Left colon (tissue), 2 donors: ENCODE measurements at regions not wholly inside any gene's neighbourhood (a gene's known extent, or its start where the extent isn't known, plus 50 kb on each side); places are given as distances from the start of the nearest gene placed in this dataset.

Experiments used
- ATAC-seq: fragments of 200-7000 bp; cut with Tn5 transposase; one replicate; pipeline ENCODE4 v1.9.1; 2020; ENCODE audit warnings: mild to moderate bottlenecking, moderate library complexity
- DNase-seq, 2 donors: peaks; one replicate each; pipeline ENCODE4 v3.0.0-alpha.2; 2020
- intact Hi-C, 2 donors: fragments of 100-400 bp; cut with DNase I in 1 of 2; cut with micrococcal nuclease in 1 of 2; formaldehyde crosslinking; loops; one replicate each; pipeline versions ENCODE4 v1.11.2 to v1.14.0; 2022; cut with DNase I, micrococcal nuclease
- donor health status: DM: no; HTN: no; CAD: no.
- donor health status: DM: yes; HTN: yes; CAD: no.

DNA sequence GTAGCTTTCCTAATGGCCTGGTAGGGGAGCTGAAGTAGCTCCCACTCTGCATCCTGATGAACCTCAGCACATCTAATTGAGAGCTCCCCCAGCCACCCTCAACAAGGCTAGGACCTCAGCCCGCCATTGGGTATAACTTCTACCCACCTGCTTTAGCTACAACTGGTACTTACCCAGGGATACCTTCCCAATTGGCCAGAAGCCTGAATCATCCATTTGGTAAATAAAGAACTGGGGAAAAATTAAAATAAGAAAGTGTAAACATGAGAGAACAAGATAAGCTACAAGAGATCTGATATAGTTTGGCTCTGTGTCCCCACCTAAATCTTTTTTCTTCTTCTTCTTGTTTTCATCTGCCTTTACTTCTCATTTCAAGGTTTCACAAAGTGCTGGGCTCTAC, 372.0 kb downstream of the CMPK2 start:
- no peak for DNase-seq
- ATAC-seq, result no peak
- intact Hi-C loops, result no loop called here

DNA sequence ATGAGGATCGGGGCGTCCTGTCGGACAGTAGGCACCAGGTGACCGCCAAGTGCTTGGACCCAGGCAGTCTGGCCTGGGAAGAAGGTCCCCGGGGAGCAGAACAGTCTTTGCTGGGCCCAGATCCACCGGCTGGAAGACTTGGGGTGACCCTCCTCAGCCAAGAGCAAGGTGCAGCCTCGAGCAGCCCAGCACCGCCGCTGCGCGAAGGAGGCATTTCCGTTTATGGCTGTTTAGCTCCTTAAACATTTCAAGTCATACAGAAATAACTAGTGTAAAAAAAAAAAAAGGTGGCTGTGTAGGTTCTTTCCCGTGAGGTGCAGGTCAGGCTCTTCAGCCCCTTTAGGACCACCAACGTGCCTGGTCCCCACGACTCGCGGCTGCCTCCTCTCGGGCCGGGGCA, 370.2 kb downstream of the CMPK2 start:
- no peak for DNase-seq
- ATAC-seq, result no peak
- intact Hi-C loops, result no loop called here

DNA sequence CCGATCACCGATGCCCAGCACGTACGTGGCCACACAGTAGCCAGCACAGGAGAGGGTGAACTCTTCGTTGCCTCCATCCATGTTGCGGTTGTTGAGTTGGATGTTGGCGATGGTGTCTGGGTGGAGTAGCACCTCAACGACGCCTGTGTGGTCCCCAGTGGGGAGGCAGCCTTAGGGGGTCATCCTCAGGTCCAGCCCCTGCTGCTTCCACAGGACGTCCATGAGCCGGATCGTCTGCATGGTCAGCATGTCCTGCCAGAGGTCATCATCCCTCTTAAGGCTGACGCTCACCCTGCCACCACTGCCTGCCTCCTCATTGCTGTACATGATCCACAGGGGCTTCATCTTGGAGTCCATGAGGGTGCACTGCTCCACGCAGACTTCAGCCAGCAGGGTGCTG, 369.3 kb downstream of the CMPK2 start:
- no peak for DNase-seq
- no peak for ATAC-seq
- intact Hi-C loops, result no loop called here

DNA sequence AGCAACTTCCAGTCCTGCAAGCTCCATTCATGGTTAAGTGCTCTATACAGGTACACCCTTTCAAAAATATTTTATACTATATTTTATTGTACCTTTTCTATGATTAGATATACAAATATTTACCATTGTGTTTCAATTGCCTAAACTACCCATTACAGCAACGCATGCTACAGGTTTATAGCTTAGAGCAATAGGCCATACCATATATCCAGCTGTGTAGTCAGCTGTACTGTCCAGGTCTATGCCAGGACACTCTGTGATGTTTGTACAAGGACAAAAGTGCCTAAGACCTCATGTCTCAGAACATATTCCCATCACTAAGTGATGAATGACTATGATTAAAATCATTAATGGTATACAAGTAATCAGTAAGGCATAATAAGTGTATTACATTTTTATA, 368.7 kb downstream of the CMPK2 start:
- DNase-seq, result no peak
- intact Hi-C loops, result no loop called here
- ATAC-seq, result peak; percentile 97

DNA sequence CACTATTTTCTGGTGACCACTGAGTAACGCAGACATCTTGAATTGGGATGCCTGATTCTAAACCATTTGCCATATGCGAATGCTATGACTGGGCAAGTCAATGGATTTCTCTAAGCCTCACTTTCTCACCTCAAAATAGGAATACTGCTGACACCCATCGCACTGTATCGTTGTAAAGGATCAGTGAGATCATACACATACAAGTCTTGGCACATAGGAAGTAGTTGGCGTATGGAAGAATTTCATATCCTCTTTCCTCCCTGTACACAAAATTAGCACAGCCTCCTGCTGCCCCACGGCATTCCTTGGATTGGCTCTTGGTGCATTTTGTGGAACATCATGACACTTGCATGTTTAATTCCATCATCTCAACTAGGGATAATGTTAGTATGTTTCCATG, 366.9 kb downstream of the CMPK2 start:
- intact Hi-C loops, result no loop called here

DNA sequence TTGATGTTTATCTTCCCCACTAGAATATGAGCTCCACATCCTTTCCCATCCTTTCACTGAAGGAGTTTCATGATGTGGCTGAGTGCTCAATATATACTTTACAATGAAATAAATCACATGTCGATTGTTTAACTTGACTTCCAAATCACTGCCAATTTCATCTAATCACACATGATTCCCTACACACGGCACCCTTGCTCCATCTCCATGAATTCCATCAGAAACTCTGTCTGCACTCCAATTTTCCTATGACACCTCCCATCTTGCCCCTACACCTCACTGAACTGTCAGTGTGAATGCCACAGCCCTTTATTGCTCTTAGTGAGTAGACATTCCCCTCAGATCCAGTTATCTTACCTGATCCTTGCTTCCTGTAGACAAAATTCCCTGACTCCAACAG, 366.0 kb downstream of the CMPK2 start:
- intact Hi-C loops, result no loop called here
- DNase-seq (no peak), ATAC-seq (no peak)

More for the DNA sequence above, 366.9 kb downstream of the CMPK2 start:
- ATAC-seq (no peak), DNase-seq (no peak)

DNA sequence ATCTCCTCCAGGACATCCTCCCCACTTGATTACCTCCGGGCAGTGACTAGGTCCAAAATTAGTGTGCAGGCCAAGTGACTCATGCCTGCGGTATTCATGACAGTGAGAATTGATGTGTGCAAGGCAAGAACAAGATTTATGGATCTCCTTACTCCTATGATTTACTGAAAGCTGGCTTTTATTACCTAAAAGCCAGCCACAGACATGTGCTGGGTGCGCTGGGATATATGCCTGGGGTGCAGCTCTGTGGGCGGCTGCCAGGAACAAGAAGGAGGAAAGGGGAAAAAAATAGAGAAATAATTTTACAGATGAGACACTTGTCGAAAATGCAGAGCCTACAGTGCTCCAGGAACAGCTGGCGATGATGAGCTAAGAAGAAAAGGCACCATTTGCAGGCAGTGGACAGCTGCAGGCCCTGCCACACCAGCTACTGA, 359.3 kb downstream of the CMPK2 start:
- no peak for DNase-seq
- intact Hi-C loops, result no loop called here
- ATAC-seq, result peak; percentile 46

DNA sequence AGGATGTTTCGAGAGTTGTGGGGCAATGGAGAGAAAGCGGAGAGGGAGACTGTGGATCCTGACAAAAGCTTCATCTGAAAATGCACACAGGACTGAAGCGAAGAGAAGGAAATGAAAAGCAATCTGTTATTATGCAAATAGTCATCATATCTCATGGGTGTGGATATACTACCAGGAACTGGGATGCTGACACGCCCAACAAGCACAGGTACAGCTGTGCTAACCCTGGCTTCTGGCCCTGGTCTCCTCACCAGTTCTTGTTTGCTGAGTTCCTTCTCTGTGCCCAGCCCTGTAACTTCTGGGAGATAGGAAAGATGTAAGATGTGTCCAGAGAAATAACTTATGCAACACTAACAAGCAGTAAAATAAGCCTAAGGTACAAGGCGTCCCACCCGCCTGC, 358.8 kb downstream of the CMPK2 start:
- DNase-seq (peak; percentile 43 to 65), ATAC-seq (peak; percentile 99)
- intact Hi-C loops, result no loop called here

DNA sequence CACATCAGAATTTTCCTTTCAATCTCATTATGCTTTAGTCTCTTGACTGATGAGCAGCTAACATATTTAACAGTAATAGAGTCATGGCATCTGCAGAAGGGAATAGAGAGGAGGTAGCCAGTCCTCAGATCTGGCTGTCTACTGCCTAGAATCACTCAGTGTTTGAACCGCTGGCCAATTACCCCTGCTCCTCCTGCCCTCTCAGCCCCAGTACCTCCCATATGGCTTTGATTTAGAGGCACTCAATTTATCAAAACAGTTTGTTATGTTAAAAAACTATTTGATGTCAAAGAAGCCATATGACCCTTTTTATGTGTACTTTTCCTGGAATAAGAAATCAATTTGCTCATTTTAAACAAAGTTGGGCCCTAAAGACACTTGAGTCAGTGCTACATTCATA, 355.2 kb downstream of the CMPK2 start:
- ATAC-seq, result no peak
- intact Hi-C loops, result no loop called here

DNA sequence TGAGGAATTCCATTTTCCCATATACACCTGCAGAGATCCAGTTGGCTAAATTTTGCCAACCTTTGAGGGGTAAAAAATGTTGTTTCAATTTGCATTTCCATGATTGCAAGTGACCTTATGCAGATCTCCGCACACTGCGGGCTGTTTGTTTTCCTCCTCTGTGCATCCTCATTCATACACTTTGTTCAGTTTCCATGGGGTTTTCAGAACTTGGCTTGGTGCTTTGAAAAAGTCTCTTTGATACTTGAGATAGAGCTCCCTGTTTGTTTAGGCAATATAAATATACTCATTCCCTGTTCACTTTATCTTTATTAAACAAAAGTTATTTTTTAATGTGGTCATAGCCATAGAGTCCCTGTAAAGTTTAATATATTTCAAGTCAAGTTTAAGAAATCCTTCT, 353.1 kb downstream of the CMPK2 start:
- DNase-seq (no peak), ATAC-seq (no peak)
- intact Hi-C loops, result no loop called here

More for the DNA sequence above, 355.2 kb downstream of the CMPK2 start:
- DNase-seq, result no peak

DNA sequence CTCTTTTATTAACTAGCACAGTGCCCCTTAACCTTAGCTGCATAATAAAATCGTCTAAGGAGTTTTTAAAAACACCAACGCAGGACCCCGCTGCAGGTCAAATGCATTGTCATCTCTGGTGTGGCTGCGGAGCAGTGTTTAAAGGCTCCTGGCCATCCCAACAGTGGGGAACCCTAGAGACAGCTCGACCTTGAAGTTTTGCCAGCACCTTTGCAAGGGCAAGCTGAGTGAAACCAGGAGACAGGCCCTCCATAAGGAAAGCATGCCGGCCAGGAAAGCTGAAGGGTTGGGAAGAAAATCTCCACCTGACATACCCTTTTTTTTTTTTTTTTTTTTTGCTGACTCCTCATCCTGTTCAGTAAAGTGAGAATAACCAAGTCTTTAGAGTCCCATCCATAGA, 349.0 kb downstream of the CMPK2 start:
- intact Hi-C loops, result no loop called here
- ATAC-seq, result no peak

DNA sequence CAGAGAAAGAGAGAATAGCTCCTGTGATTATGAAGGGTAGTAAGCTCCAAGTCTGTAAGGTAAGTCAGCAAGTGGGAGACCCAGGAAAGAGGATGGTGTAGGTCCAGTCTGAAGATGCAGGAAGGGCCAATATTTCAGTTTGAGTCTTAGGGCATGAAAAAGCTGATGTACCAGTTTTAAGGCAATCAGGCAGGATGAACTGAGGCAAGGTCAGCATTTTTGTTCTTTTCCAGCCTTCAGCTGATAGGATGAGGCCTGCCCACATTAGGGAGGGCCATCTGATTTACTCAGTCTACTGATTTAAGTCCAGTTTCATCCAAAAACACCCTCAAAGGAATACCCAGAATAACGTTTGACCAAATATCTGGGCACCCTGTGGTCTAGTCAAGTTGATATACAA, 347.3 kb downstream of the CMPK2 start:
- intact Hi-C loops, result no loop called here
- no peak for ATAC-seq

More for the DNA sequence above, 349.0 kb downstream of the CMPK2 start:
- DNase-seq, result no peak

DNA sequence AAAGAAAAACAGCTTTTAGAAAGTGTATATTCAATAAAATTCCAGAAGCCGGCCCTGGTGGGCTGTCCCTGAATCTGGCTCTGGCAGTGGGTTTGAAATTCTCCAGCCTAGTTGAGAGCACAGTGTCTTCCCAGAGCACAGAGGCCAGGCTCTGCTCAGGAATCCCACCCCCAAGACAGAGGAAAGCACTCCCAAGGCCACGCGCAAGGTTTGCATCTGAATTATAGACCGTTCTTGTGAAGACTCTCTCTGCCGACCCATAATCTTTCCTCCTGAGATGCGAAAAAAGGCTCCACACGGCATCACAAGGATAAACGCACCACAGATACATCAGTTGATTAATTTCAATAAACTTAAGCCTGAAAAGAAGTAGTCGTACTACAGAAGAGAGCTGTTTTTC, 342.2 kb downstream of the CMPK2 start:
- intact Hi-C loops, result no loop called here
- ATAC-seq, result no peak

More for the DNA sequence above, 347.3 kb downstream of the CMPK2 start:
- no peak for DNase-seq

DNA sequence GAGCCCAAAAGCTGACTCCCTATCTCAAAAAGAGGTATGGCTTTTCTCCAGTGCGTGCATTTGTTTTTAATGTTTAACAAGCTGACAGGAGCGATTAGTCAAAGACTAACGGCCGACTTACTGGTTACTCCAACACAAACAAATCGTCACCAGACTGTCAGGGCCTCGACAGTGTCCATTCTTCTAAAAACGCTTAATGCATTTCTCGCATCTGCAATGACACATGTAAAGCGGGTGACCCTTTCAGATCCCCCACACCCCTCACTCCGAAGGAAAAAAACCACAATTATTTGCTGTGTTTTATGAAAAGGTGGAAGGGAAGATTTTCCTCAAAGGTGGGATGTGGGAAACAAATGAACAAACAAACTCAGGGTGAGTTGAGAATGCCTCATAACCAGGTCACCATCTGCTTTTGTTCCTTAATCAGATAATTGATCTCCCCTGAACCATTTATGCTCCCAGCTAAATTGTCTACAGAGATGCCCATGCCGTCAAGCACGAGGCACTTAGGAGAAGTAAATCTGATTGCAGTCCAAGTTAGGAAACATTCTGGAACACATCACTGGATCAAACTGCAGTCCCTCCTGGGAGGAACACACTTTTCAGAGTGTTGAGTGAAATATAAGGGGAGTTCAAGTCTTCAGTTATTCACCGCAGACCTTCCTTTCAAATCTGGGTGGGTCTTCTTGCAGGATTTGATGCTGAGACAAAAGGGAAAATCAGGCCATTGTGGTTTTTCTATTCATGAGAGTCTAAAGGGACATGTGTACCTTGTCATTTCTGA, 340.8 kb downstream of the CMPK2 start:
- DNase-seq (no peak), ATAC-seq (no peak)
- intact Hi-C loops, result no loop called here

More for the DNA sequence above, 342.2 kb downstream of the CMPK2 start:
- no peak for DNase-seq

DNA sequence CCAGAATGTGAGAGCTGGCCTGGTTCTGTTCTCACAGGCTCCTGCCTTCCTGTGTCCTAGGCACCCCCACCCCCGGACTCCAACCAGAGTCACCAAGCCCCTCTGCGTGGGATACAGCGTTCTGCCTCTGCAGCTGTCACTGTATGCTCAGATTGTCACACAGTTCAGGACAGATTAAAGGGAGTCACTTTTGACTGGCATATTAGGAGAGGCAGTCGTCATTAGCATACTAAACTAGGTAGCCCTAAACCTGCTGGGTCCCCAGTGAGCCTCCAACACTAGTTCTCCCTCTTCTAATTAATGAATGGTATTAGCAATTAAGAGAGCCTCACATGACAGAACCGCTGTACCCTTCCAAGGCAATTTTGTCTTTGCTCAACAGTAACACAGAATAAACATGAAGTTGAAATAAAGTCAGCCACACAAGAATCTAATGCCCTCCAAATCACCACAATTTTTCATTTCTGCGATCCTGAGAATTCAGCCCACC, 340.2 kb downstream of the CMPK2 start:
- intact Hi-C loops, result no loop called here
- no peak for ATAC-seq

DNA sequence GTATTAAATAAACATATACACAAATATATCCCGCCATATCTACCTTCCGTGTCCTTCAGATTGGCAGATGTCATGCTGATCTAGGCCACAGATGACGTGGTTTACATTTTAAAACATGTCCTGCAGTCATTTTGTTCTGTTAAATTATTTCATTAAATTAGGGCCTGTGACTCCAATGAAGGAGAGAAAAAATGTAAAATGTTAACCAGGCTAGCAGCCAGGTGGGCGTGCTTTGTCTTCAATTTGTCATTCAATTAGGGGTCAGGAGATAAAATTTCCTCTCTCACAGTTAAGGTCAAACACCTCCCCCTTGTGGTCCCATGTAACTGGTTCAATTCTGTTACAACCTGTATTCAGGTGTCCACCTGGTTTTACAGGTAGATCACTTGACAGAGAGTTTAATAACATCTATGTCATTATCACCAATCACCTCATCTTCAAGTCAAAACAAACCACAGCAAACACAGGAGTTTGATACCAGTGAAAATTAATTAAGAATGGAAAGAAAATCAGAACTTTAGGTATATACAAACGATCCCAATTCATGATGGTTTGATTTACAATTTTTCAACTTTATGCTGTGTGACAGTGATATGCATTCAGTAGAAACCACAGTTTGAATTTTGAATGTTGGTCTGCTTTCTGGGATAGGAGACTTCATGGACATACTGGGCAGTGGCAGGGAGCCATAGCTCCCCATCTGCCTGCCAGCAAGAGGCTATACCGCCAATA, 339.4 kb downstream of the CMPK2 start:
- peak; percentile 62 for ATAC-seq
- DNase-seq, result no peak
- intact Hi-C loops, result no loop called here

More for the DNA sequence above, 340.2 kb downstream of the CMPK2 start:
- no peak for DNase-seq

DNA sequence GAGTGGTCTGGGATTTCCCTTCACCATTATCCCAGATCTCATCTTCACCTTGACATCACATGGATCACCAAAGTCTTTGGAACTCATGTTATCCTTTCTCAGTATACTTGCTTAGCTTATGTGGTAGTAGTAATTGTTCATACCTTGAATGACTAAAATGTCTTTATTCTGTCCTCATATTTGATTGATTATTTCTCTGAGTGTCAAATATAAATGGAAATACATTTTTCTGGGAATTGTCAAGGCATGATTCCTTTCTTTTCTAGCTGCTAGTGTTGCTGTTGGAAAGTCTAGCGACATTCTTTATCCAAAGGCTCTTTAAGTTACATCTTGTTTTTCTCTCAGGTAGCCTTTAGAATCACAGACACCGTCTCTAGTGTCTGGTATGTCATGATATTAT, 334.4 kb downstream of the CMPK2 start:
- ATAC-seq, result no peak
- intact Hi-C loops, result no loop called here
- no peak for DNase-seq

DNA sequence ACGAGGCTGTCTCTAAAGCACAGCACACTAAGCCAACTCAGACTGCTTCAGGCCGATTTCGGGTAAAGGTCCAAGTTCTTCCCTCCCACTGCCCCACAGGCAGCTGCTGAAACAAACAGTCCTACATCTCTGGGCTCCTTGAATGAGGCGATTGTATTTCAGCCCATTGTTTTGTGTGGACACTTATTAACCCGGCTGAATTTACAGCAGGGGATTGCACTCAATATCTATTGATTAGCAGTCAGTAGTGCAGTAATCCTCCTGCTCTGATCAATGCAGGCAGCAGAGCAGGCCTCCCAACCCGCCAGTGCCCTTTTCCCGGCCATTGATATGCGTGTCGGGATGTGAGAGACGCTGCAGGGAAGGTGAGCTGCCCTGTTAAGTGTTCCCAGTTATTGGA, 330.1 kb downstream of the CMPK2 start:
- ATAC-seq (no peak), DNase-seq (no peak)
- intact Hi-C loops, result no loop called here

DNA sequence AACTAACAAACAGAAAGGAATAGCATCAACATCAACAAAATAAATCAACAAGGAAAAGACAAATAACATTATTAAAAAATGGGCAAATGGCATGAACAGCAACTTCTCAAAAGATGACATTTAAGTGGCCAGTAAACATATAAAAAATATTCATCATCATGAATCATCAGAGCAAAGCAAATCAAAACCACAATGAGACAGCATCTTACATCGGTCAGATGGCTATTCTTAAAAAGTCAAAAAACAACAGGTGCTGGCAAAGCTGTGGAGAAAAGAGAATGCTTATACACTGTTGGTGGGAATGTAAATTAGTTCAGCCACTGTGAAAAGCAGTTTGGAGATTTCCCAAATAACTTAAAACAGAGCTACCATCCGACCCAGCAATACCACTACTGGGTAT, 327.1 kb downstream of the CMPK2 start:
- DNase-seq, result no peak
- intact Hi-C loops, result no loop called here
- ATAC-seq, result no peak

DNA sequence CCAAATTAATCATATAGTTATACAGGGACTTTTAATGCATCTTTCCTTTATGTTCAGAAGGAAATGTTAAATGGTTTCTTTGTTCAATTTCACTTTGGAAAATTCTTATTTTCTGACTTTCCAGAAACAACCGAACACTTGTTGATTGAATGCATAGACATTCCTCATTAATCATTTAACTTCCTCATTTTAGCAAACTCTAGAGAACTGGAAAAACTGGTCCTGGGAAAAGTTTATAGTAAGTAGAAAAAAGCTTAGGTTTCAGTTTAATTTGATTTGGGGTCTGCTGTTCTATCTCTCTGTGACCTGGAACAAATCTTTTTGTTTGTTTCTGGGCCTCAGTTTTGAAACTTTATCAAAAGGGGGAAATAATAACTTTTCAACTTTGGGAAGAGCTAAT, 320.4 kb downstream of the CMPK2 start:
- intact Hi-C loops, result no loop called here
- ATAC-seq, result no peak
- DNase-seq, result no peak
